ENCODE measurements at regions not wholly inside any gene's neighbourhood (a gene's known extent, or its start where the extent isn't known, plus 50 kb on each side); places are given as distances from the start of the nearest gene placed in this dataset.

DNA sequence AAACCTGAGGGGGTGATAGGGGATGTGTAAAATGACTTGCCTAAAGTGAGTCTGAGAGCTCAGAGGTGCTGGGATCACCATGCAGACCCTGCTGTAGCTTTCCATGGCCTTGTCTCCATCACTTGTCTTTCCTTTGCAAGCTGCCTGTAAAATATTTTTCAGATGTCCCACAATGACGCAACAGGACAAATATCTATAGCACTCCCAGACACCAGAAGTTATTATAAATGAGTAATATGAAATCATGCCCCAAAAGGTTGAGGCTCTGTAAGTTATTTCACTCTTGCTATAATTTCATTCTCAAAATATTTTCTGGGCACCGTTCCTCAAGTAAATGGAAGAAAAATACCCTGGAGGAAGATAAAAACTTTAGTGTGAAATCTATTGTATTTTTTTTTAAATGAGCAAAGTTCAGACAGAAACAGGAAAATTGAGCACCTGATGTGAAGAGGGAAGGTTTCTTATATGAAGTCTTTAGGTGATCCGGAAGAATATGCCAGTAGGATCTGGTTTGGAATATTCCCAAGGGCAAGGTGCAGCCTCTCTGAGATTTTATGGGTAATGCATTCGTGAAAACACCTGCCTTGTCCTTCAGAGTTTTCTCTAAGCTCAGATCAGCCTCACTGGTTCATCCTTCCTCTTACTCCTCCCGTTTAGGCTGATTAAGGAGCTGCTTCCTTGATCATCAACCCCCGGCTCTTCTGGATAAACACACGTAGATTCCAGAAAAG is 138.3 kb upstream of the DMAC1 start:
- H3K4me3 ChIP-seq (ENCODE audit: low read length) = no peak overlapping the region
- TF ChIP-seq, protein P1, sequence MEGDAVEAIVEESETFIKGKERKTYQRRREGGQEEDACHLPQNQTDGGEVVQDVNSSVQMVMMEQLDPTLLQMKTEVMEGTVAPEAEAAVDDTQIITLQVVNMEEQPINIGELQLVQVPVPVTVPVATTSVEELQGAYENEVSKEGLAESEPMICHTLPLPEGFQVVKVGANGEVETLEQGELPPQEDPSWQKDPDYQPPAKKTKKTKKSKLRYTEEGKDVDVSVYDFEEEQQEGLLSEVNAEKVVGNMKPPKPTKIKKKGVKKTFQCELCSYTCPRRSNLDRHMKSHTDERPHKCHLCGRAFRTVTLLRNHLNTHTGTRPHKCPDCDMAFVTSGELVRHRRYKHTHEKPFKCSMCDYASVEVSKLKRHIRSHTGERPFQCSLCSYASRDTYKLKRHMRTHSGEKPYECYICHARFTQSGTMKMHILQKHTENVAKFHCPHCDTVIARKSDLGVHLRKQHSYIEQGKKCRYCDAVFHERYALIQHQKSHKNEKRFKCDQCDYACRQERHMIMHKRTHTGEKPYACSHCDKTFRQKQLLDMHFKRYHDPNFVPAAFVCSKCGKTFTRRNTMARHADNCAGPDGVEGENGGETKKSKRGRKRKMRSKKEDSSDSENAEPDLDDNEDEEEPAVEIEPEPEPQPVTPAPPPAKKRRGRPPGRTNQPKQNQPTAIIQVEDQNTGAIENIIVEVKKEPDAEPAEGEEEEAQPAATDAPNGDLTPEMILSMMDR (IDR thresholded peaks at IDR 0.05; ENCODE audit: insufficient read depth, low read depth, low read length, missing control alignments) = no peak
- no peak for DNase-seq (ENCODE audit: low read depth)

DNA sequence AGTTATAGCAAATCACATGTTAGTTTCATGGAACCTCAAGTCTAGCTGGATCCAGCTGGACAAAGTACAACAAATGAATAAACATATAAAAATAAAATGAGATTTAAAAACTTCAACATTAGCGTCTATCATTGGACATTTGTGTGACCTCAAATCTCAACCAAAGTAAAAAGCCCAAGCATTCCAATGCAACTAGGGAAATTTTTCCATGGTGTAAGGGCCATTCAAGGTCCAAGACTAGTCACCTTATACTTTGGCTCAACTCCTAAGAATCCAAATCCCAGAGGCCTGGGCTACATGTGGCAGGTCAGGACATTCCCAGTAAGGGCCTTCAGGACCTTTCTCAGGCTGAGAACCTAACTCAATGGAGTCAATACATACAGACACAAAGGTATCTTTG is 137.4 kb upstream of the DMAC1 start:
- TF ChIP-seq, protein P1 (IDR thresholded peaks at IDR 0.05; ENCODE audit: insufficient read depth, low read depth, low read length, missing control alignments) = no peak
- no peak overlapping the region for H3K4me3 ChIP-seq (ENCODE audit: low read length)
- no peak for DNase-seq (ENCODE audit: low read depth)

DNA sequence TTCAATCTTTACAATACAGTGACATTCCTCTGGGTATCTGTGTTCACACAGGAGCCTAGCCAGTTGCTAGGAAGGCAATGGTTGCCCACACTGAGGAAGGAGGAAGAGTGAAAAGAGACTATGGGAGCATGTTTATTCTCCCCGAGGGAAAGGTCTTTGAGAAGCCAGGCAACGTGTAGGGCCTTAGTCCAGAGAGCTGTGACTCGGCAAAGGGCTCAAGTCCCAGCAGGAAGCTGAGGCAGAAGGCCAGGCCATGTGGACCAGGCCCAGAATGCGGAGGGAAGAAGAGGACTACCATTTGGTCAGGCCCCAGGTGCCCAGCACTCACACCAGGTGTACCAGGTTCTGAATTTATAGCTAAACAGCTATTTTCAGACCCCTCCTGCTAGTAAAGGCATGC is 136.6 kb upstream of the DMAC1 start:
- no peak for DNase-seq (ENCODE audit: low read depth)
- H3K4me3 ChIP-seq (ENCODE audit: low read length) = no peak overlapping the region
- TF ChIP-seq, protein P1 (IDR thresholded peaks at IDR 0.05; ENCODE audit: insufficient read depth, low read depth, low read length, missing control alignments) = no peak

DNA sequence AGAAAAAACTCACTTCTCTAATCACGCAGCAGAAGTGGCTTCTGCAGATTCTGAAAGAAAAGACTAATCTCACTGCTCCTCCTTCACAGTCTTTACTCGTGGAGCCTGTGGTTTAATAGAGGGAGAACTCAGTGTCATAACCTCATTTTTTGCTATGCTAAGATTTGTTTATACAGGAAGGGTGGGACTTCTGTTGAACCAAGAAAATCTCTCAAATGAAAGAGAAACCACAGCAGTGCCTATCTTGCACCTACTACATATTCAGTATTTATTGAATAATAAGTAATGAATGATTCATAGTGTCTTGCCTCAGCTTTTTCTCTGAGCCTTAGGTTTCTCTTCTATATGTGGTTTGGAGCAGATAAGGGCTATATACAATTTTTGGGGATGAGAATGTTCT is 136.1 kb upstream of the DMAC1 start:
- H3K4me3 ChIP-seq (ENCODE audit: low read length) = no peak overlapping the region
- no peak for DNase-seq (ENCODE audit: low read depth)
- TF ChIP-seq, protein P1 (IDR thresholded peaks at IDR 0.05; ENCODE audit: insufficient read depth, low read depth, low read length, missing control alignments) = no peak

DNA sequence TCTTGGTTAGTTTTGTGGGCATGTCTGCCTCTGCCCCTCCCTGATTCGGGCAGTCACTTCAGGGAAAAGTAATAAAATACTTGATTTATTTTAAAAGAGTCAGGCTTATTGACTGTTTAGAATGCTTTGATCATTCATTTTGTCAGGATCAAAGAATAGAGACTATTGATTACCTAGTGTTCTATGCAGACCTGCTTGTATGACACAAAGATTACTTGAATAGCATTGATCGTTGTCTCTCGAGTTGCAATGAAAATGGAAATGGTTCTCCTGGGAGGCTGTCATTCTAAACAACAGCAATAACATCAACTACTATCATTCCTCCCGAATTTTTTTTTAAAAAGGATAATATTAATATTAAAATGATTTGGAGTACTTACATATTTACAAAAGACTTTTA is 133.2 kb upstream of the DMAC1 start:
- TF ChIP-seq, protein P1 (IDR thresholded peaks at IDR 0.05; ENCODE audit: insufficient read depth, low read depth, low read length, missing control alignments) = no peak
- DNase-seq (ENCODE audit: low read depth) = no peak
- H3K4me3 ChIP-seq (ENCODE audit: low read length) = no peak overlapping the region

DNA sequence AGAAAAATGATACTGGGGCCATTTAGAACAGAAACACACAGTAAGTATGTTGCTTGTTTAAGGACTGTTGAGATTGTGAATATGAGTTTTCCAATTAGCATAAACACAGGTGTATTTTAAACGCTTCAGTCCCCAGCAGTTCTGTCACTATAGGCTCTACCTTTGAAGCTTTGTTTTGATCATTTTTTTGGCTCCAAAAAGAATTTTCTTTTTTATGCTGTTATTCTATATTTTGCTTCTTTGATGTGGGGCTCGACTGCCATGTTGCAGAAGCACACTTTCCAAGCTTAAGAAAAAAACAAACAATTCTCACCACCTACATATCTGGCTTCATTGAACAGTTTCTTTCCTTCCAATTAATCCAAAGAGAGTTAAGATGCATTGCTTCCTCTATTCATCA is 131.0 kb upstream of the DMAC1 start:
- no peak for DNase-seq (ENCODE audit: low read depth)
- TF ChIP-seq, protein P1 (IDR thresholded peaks at IDR 0.05; ENCODE audit: insufficient read depth, low read depth, low read length, missing control alignments) = no peak

More for the DNA sequence above, 131.0 kb upstream of the DMAC1 start:
- no peak overlapping the region for H3K4me3 ChIP-seq (ENCODE audit: low read length)

Measured in epithelial cell of esophagus (primary cell).